NCI-H446 (cell line): ENCODE measurements at regions not wholly inside any gene's neighbourhood (a gene's known extent, or its start where the extent isn't known, plus 50 kb on each side); places are given as distances from the start of the nearest gene placed in this dataset.

Source experiments
- DNase-seq, 2 experiments: peaks; one replicate each; lab custom pipeline; 2025; lab: John Stamatoyannopoulos, UW

DNA sequence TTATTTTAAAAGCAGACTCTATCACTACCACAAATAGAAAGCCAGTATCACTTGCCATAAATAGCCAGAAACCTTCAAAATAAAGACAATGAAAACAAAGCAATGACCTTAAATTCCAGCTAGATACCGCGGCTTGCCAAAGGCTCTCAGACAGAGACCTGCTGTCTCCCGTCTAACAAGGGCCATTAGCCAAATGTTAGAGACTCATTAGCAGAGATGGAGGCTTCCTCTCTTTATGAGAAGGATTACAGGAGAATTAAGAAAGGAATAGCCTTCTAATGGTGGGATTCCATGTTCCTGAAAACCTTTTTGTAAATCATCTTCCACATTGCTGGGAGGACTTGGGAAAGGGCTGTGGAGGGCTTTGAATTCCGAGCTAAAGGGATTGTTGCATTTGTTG, 206.7 kb downstream of the AACS start:
- no peak for DNase-seq

DNA sequence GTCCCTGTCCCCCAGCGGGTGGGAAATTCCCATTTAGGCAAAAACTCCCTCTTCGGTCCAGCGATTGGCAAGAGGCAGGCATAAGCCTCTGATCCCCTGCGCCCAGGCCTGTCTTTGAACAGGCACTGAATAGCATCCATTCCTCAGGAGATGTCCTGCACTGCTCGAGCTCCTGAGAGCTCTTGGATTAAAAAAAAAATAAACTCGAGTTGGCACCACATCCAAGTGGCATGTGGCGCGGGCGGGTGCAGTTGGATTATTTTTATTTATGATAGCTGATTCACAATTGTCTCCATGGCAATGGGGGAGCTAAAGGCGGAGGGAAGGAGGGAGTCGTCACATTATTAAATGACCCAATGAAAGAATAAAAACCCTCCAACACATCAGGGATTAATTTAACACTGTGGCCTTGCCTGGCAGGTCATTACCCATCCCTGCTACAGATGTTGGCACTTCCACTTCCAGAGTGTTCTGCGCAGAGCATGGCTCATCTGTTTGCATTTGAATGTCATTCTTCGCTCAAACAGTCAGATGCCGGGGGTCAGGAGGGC, 207.2 kb downstream of the AACS start:
- DNase-seq = no peak

DNA sequence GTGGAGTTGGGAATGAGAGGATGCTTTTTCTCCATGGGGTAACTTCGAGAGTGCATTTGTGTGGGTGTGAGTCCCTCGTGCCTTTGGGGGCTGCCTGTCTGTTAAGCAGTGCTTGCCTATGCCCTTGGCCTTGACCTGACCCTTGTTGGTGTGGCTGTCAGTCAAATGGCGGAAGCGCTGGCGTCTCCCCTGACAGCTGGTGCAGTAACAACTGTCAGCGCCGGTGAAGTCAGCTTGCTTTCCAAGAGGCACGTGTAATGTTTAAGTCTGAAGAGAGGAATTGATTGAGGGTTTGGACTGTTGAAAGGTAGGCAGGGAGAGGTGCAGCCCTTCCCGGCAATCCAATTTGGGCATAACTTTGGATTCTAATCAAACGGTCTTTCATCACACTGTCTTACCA, 211.3 kb downstream of the AACS start:
- no peak for DNase-seq

DNA sequence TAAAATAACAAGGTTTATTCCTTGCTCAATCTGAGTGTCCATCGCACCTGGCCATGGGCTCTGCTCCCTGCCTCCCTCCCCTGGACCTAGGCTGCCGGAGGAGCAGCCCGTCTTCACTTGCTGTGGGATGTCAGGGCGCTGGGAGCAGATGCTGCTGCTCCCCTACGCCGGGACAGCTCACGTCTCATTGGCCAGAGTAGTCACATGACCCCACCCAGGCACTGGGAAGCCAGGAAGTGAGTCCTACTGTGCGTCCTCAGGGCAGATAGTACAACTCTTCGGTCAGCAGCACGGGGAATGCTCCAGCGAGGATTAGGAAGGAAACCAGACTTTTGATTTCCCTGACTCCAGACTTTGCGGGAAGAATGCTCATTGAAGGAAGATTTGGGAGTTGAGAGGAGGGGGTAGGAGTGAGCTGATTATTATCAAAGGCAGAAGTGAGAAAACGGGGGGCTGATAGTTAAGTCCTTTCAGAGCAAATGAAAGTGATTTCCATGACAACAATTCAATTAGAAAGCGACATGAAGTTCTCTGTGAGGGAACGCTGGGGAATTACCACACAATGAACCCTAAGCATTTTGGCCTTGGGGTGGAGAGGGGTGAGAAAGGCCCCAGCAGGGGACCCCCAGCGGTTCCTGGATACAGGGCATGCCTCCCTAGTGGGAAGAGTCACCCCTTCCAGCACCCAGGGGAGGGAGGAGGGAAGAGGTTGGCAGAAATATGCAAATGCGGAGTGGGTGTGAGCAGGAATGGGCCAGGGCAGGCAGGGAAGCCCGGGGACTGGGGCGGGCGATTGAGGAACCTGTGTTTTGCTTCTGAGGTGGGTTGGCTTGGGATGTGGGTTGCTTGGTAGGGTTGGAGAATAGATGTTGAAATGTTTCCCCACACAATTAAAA, 215.5 kb downstream of the AACS start:
- DNase-seq = no peak

DNA sequence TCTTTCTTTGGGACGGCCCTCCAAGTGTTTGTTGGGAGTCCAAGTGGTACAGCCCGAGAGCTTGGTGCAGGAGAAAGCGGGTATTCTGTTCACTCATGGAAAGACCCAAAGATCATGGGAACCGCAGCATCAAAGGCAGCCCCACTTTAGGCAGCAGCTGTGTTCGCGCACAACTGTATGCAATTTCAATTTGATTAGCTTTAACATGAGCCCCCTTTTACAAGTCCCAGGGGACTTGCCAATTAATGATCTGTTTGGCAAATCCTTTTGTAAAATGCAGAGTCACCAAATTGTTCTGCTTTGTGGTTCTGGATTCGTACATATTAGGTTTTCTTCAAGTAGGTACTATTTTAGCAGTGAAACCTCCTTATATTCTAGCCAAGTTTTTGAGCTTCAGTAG, 217.7 kb downstream of the AACS start:
- no peak for DNase-seq

DNA sequence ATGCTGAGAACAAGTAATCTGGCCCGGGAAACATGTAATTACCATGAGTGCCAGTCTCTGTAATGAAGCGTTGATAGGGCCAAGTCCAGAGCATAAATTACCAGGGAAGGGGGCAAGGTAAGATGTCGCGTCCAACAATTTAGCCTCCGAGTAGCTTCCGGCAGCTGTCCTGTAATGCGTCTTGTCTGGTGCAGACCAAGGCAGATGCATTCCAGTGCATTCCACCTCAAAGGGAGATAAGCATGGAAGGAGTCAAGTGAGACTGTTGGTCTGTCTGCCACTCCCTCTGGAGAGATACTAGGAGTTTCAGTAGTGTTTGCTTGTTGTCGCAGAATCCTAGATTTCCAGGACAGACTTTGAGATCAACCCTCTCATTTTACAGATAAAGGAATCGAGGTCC, 218.3 kb downstream of the AACS start:
- no peak for DNase-seq

DNA sequence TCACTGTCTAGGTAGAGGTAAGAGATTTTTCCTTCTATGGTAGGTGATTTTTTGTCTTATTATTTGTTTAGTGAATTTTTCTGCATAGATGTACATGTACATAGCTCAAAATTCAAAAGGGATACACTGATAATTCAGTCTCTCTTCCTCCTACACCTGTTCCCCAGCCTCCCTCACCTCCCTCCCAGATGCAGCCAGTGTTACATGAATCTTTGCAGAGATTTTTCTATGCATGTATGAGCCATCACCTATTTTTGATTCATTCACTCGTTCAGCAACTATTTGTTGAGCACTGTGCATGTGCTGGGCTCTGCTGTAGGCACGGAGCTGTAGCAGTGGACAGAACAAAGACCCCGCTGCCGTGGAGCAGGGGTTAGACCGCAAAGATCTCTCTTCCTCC, 218.9 kb downstream of the AACS start:
- DNase-seq = no peak

DNA sequence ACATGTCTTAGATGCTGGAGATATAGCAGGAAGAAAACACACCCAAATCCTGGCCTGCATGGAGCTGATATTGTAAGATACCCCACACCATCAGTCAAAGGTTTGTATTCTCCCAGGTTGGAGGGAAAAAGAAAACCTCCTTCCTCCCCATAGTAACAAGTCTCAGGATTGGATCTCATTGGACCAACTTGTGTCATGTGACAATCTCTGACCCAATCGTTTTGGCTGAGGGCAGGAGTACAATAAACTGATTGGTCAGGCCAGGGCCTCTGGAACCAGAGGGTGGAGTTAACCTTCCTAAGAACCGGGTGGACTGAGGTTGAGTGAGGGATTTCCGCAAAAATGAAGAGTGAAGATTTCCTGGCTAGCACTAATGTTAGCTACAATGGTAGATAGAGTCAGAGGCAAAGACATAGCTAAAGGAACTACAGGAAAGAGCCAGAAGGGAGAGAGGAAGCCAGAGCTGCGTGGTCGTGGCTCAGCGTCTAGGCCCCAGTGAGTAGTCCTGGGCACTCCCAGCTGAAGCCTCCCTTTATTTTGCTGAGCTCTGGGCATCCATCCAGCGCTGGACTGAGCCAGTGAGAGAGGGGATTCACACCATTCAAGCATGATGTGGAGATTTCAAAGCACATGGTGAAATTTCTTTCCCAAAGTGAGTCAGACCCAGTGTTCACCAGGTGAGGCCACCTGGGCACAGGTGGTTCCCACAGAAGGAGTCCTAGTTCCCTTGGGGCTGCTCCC, 219.9 kb downstream of the AACS start:
- DNase-seq = no peak

DNA sequence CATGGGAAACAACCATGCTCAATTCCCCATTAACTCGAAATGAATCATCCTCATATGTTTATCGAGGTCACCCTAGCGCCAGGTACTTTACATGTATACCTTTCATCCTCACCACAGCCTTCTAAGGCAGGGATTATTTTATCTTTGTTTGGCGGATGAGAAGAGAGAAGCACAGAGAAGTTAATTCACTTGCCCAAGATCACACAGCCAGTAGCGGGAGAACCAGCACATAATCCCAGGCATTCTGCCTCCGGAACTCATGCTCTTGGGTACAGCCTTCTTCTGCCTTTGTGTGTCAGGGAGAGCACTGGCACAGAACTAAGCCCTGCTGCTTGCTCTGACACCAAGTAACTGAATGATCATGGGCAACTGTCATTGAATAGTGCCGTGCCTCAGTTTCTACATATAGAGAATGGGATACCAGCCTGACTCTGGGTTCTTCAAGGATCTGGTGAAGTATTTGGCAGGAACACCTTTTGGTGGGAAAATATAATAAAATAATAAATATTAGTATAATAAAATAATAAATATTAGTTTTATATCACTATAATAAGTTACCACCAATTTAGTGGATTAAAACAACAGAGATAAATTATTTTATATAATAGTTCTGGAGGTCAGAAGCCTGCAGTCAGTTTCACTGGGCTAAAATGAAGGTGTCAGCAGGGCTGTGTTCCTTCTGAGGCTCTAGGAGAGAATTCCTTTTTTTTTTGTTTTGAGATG, 220.9 kb downstream of the AACS start:
- no peak for DNase-seq

DNA sequence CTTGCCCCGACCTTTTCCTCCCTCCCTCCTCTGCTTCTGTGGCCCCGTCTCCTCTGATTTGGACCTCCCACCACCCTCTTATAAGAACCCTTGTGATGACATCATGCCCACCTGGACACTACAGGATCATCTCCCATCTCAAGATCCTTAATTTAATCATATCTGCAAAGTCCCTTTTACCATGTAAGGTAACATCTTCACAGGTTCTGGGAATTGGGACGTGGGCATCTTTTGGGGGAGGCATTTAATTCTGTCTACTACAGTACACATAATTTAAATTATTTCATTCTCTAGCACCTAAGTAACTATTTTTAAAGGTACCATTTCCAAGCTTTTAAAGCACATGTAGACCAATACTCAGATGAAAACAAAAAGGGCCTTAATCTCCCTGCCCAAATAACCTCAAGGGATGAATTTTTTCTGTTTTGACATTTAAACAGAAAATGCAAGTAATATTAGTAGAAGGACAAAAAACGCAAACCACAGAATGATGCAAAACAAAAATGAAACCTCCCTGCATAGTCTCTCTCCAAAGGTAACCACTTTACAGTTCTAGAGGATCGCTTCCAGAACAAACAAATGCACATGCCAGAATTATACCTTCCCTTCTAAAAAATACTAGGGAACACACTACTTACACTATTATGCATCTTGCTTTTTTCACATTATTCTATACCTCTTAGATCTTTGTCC, 222.1 kb downstream of the AACS start:
- no peak for DNase-seq

DNA sequence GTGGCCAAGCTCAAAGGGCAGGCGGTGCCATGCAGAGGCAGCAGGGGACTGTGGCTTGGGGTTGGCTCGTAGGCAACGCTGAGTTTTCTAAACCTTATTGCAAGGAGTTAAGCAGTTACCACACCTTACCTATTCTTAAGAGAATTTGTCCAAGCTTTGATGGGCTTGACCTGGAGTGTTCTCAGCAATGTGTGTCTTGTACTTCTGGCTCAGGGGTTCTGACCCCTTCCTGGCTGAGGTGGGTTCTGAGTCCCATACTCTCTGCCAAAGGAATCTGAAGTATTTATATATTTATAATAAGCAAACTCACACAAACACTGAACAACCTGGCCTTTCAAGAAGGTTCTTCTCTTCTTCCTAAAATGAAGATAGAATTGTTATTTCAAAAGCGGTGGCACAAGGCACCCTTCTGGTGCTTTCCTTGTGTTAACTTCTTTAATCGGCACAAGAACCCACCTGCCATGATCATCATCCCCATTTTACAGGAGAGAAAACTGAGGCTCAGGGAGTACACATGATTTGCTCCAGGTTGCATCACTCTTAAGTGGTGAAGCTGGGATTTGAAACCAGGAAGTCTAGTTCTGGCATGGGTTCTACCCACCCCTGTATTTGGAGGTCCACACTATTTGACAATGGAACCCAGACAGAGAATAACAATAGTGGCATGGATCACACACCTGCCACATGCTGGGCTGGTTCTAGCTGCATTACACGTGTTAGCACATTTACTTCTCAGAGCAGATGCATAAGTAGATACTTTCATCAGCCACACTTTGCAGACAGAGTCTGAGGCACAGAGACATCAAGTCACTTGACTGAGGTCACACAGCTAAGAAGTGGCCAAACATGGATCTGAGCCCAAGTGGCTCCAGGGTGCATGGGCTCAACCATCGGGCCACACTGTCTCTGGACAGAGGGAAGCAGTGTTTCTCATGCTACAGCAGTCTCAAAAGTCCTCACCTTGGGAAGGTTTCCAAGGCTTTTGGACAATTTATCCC, 224.0 kb downstream of the AACS start:
- DNase-seq = no peak

DNA sequence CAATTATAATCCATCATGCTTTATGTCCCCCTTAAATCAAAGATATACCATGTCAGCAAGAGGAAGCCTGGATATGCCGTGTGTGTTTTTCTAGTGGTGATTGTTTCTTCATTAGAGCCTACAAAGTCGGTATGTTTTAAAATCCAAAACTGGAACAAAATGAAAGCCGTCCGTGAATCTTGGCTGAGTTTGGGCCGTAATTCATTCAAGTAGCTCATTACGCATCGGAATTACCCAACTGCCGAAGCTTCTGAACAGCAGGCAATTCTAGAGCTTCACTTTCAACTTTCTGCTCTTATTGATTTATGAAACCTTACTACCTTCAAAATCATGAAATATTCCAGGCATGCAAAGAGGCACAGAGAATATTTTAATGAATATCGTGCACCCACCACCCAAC, 224.7 kb downstream of the AACS start:
- DNase-seq = no peak

DNA sequence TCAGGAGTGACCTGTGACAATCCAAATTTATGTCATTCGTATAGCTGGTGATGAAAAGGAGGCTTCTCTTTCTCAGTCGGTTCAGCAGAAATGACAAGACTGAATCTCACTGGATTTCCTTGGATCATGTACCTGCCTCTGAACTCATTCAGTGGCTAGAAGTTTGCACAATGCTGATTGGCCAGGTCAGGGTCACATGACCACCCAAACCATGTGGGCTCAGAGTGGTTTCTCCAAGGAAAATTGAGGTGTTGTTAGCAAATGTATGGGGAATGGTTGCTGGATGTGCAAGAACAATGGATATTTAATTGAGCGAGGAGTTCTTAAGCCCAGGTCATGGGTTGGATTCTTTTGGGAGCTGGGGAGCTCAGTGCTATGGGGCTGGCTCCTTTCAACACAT, 227.5 kb downstream of the AACS start:
- no peak for DNase-seq

DNA sequence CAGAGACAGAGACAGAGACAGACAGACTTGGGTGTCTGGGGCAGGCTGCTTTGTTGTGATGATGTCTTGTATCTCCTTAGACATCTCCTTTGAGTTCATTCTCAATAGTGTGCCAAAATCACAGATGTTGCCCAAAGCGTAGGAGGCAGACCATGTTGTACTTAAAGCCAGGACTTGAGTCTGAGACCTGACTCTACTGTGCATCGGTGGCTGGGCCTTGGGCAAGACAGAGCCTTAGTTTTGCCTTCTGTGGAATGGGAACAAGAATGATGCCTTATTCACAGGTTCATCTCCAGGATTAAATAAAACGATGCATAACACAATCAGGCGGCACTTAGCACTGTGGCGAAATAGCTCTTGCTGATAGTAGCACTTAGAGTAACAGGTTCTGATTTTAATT, 230.3 kb downstream of the AACS start:
- no peak for DNase-seq

DNA sequence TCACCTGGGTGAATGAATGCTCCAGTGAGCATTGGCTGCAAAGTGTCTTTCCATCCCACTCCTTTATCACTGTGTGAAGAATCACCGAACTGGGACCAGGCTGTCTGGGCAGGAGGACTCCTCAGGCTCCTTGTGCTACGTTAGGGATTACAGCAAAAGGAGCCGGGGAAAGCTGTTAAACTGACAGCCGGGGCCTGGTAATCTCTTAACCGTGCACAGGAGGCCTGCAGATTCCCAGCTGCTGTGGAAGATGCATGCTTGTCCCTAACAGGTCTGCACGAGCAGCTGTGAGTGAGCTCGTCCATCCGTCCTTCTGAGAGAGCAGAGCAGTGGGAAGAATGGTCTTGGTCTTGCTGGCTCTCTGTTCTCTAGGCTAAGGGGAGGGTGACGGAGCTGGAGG, 231.5 kb downstream of the AACS start:
- DNase-seq = no peak

DNA sequence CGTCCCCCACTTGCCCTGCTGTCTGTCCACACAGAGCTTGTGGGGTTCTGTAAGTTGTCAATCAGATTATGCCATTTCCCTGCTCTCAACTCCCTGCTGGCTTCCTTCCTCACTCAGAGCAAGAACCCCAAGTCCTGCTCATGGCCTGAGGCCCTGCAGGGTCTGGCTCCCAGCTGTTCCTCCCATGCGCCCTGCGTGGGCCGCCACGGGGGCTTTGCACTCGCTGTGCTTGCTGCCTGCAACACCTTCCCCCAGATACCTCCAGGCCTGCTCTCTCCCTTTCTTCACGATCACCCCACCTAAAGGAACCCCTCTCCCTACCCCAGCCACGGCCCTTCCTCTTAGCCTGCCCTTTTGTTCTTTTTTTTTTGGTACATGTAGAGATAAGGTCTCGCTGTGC, 234.6 kb downstream of the AACS start:
- no peak for DNase-seq

DNA sequence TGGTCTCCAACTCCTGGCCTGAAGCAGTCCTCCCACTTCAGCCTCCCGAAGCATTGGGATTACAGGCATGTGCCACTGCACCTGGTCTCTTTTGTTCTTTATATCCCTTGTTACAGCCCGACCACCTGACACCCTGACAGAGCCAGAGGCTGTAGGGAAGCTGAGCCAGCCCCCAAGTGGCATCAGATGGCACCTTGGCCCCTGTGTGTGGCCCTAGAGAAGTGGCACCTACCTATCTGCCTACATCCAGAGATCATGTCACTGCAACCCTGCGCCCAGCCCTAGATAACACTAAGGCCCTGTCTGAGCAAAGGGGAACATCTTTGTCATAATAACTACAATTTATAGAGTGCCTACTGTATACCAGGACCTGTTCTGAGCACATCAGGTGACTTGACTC, 235.0 kb downstream of the AACS start:
- DNase-seq = no peak

DNA sequence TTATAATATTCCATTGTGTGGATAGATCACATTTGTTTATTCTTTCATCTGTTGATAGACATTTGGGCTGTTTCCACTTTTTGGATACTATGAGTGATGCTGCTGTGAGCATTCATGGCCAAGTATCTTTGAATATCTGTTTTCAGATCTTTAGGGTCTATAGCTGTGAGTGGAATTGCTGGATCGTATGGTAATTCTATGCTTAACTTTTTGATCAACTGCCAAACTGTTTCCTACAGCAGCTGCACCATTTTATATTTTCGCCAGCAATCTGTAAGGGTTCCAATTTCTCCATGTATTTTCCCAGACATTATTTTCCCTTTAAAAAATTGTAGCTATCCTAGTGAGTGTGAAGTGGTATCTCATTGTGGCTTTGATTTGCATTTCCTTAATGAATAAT, 238.1 kb downstream of the AACS start:
- DNase-seq = no peak

DNA sequence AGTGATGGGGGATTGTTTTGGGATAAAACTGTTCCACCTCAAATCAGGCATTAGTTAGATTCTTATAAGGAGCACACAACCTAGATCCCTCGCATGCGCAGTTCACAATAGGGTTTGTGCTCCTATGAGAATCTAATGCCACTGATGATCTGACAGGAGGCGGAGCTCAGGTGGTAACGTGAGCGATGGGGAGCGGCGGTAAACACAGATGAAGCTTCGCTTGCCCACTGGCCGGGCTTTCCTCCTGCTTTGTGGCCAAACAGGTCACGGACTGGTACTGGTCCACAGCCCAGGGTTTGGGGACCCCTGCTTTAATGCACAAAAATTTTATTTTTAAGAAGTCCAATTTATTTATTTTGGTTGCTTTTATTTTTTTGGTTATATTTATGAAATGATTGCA, 238.8 kb downstream of the AACS start:
- DNase-seq = no peak

DNA sequence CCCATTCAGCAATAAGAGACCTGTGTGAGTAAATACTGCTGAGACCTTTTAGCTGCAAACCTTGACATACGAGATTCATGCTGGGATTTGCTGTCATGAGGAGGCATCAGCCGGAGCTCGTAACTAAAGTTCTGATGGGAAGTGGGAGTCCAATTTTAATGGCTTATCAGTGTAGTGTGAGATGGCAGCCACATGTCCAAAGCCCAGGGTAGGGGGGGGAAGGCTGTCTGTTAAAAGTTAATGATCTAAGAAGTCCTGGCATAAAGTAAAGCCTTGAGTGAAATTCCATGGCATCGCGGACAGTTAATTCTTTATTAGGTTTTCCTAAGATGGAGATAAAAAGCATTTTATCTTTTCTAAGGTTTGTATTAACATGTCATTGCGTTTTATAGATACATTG, 240.0 kb downstream of the AACS start:
- DNase-seq = no peak

DNA sequence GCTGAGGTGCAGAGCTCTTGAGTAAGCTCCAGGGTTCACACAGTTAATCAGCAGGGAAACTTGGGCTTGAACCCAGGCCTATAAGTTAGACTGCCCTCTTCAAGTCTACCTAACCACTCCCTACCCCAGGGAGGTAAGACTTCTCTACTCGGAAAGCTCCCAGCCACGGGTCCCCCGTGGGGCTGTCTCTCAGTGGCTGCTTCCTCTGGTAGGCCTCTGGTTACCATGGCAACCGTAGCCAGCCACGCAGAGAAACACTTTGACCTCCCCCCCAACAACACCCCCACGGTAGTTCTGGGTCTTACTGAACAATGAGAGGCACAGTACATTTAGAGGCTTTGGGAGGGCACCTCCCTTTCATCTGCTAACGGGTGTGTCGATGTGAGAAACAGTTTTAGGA, 245.2 kb downstream of the AACS start:
- no peak for DNase-seq
